Left ventricle myocardium inferior (tissue), 1 donor: ENCODE measurements at regions not wholly inside any gene's neighbourhood (a gene's known extent, or its start where the extent isn't known, plus 50 kb on each side); places are given as distances from the start of the nearest gene placed in this dataset.

ENCODE experiments used
- DNase-seq: peaks from one replicate; pipeline ENCODE4 v3.0.0-alpha.2; 2020
- H3K27ac ChIP-seq: fragments of 200-600 bp; replicated peaks from 2 replicates; pipeline ENCODE4 v1.8.0; 2021
- H3K27me3 ChIP-seq: fragments of 200-600 bp; 2 replicates; pipeline ENCODE4 v1.8.0; 2021; ENCODE audit warnings: low read depth
- H3K36me3 ChIP-seq: fragments of 200-600 bp; 2 replicates; pipeline ENCODE4 v1.8.0; 2021
- H3K4me1 ChIP-seq: fragments of 200-600 bp; 2 replicates; pipeline ENCODE4 v1.8.0; 2021
- H3K4me3 ChIP-seq: fragments of 200-600 bp; 2 replicates; pipeline ENCODE4 v1.8.0; 2021; ENCODE audit warnings: mild to moderate bottlenecking, moderate library complexity
- H3K9me3 ChIP-seq: fragments of 200-600 bp; replicated peaks from 2 replicates; pipeline ENCODE4 v1.8.0; 2021
- intact Hi-C: fragments of 100-400 bp; cut with micrococcal nuclease; formaldehyde crosslinking; loops from one replicate; pipeline ENCODE4 v1.11.0; 2022
- TF ChIP-seq, protein P1 (sequence below): fragments of 200-600 bp; IDR thresholded peaks from 2 replicates; pipeline ENCODE4 v1.8.0; 2021; ENCODE audit warnings: antibody characterized with exemption, mild to moderate bottlenecking, borderline replicate concordance
- donor health status: DM: no; HTN: yes; CAD: no; lungs with severe emphysema.

DNA sequence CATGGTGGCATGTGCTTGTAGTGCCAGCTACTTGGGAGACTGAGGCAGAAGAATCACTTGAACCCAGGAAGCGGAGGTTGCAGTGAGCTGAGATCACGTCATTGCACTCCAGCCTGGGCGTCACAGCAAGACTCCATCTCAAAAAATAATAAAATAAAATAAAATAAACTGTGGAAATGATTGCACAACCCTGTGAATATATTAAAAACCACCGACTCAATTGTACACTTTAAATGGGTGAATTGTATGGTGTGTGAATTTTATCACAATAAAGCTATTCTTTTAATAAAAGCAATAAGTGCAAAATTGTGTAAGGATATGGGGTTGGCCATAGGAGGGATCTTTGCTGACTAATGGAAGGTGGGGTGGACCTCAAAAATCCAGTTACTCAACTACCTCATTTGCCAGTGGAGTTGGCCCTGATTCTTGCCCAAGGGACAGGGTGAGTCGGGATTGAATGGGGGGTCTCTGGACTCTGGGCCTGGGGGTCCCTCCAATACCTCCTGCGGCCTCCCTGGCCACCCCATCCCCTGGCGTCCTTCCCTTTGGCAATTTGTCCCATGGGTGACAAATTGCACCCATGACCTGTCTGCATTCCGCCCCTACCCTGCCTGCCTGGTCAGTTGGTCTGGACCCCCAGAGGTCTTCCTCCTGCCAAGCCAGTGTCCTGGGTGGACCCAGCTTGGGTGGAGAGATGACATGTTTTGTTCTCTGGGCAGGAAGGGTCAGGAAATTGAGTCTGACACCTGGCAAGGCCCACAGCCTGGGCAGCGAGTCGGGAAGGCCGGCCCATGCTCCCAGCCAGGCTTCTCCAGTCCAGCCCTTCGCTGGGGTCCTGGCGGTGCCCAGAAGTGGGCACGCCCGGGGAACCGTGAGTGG is 61.7 kb upstream of the ELN start:
- intact Hi-C loops, result no loop called here
- no peak for DNase-seq
- Histone ChIP-seq H3K36me3 (no peaks in the 10 kb centered on the region), H3K4me1 (no peaks in the 10 kb centered on the region), H3K27me3 (peaks cover 7% of the 10 kb centered on the region), H3K4me3 (no peak overlapping the region), H3K9me3 (peaks cover 31% of the 10 kb centered on the region), H3K27ac (no peak overlapping the region)
- TF ChIP-seq, protein P1, sequence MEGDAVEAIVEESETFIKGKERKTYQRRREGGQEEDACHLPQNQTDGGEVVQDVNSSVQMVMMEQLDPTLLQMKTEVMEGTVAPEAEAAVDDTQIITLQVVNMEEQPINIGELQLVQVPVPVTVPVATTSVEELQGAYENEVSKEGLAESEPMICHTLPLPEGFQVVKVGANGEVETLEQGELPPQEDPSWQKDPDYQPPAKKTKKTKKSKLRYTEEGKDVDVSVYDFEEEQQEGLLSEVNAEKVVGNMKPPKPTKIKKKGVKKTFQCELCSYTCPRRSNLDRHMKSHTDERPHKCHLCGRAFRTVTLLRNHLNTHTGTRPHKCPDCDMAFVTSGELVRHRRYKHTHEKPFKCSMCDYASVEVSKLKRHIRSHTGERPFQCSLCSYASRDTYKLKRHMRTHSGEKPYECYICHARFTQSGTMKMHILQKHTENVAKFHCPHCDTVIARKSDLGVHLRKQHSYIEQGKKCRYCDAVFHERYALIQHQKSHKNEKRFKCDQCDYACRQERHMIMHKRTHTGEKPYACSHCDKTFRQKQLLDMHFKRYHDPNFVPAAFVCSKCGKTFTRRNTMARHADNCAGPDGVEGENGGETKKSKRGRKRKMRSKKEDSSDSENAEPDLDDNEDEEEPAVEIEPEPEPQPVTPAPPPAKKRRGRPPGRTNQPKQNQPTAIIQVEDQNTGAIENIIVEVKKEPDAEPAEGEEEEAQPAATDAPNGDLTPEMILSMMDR, result no peak

DNA sequence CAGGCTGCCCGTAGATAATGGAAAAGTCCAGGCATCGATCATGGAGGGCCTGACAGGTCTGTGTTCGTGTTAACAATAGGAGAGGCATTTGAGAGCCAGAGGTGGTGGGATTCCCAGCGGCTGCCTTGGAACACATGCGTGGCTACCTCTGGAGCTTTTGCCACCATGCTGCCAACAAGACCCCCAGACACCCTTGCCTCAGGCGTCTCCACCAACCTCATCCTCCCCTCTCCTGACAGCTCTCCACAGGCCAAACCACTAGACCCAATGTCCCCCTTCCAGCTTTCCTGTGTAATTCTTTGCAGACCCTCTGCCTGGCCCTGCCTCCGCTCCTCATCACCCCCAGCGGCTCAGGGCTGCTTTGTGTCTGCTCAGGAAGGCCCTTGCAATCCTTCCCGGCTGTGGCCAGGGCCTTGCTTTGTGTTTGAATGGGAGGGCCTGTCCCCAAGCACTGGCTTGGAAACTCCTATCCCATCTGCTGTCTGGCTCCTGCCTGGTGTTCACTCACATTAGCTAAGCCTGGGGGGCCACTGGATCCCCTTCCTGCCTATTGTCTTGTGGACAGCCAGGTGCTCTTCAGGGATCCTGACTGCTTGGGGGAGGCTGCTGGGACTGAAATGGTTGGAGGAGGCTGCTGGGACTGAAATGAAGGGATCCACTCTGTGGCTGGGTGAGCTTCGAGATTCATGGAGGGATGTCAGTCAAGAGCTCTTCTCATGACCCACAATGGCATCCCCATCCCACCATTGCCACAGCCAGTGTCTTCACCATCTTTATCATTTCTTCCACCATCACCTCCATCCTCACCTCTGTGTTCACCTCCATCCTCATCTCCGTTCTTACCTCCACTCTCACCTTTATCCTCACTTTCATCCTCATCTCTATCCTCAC is 60.8 kb upstream of the ELN start:
- H3K36me3 ChIP-seq, result no peaks in the 10 kb centered on the region
- no peak for DNase-seq
- H3K4me3 ChIP-seq, result no peak overlapping the region
- intact Hi-C loops, result no loop called here
- peaks cover 7% of the 10 kb centered on the region for H3K27me3 ChIP-seq
- no peaks in the 10 kb centered on the region for H3K4me1 ChIP-seq
- no peak overlapping the region for H3K27ac ChIP-seq
- H3K9me3 ChIP-seq, result peaks cover 25% of the 10 kb centered on the region
- TF ChIP-seq, protein P1, result no peak

DNA sequence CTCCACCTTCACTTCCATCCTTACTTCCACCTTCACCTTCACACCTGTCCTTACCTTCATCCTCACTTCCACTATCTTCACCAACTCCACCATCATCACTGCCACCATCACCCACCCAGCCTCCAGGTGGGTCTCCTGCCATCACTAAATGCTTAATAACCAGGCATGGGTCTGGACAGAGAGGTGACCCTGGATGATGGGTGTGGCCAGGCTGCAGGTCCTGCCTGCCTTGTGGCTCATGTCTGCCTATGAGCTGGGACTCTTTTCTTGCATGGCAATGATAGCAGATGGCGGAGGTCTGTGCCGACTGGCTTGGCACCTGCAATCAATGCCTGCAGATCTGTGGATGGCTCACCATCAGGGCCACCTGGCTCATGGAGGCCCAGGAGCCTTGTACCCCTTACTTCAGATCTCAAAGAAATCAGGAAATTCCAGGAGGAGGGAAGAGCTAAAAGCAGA is 60.1 kb upstream of the ELN start:
- peaks cover 7% of the 10 kb centered on the region for H3K27me3 ChIP-seq
- peaks cover 18% of the 10 kb centered on the region for H3K9me3 ChIP-seq
- H3K27ac ChIP-seq, result no peak overlapping the region
- TF ChIP-seq, protein P1, result no peak
- H3K4me1 ChIP-seq, result no peaks in the 10 kb centered on the region
- H3K4me3 ChIP-seq, result no peak overlapping the region
- intact Hi-C loops, result no loop called here
- no peaks in the 10 kb centered on the region for H3K36me3 ChIP-seq
- no peak for DNase-seq

DNA sequence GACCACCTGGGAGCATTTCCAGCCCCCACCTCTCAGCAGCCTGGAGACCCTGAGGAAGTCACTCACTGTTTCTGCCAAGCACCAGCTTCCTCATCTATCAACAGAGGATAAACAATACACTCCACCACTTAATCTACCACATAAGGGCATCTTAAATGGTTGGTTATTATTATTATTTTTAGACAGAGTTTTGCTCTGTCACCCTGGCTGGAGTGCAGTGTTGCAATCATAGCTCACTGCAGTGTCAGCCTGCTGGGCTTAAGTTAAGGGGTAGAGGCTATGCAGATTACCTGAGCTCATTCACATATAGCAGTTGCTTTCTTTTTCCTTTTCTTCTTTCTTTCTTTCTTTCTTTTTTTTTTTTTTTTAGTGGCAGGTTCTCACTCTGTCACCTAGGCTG is 59.5 kb upstream of the ELN start:
- Histone ChIP-seq H3K4me1 (no peaks in the 10 kb centered on the region), H3K9me3 (peaks cover 12% of the 10 kb centered on the region), H3K27ac (no peak overlapping the region), H3K36me3 (no peaks in the 10 kb centered on the region), H3K4me3 (no peak overlapping the region), H3K27me3 (peaks cover 7% of the 10 kb centered on the region)
- TF ChIP-seq, protein P1, result no peak
- no peak for DNase-seq
- intact Hi-C loops, result no loop called here

DNA sequence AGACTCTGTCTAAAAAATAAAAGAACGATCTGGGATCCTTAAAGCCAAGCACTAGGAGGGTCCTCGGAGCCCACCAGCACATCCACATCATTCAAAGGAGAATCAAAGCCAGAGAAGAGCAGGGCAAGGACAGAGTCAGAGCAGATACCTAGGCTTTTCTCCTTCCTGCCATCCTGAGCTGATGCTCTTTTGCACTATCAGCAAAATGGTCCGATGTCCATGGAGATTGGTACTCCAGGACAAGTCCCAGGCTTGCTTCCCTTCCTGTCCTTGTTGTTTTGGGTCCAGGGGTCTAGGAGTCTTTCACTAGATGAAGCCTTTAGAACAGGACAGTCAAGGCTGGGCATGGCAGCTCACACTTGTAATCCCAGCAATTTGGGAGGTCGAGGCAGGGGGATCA is 58.0 kb upstream of the ELN start:
- no peaks in the 10 kb centered on the region for H3K9me3 ChIP-seq

More for the DNA sequence above, 58.0 kb upstream of the ELN start:
- TF ChIP-seq, protein P1, result no peak
- H3K27ac ChIP-seq, result no peak overlapping the region
- peaks cover 7% of the 10 kb centered on the region for H3K27me3 ChIP-seq
- H3K4me1 ChIP-seq, result no peaks in the 10 kb centered on the region
- no peaks in the 10 kb centered on the region for H3K36me3 ChIP-seq
- DNase-seq, result no peak
- H3K4me3 ChIP-seq, result no peak overlapping the region
- intact Hi-C loops, result no loop called here
